NCI-H146 treated with DMSO at 0.1 percent for 48 hours (cell line): ENCODE measurements at regions not wholly inside any gene's neighbourhood (a gene's known extent, or its start where the extent isn't known, plus 50 kb on each side); places are given as distances from the start of the nearest gene placed in this dataset.
A peak's percentile ranks its signal among the peaks of the same experiment; 100 is the strongest.
"Not testable (repeated sequence)": the region's sequence is repeated elsewhere in the genome, so short reads cannot be mapped to it uniquely, and the experiment has no call there.

Experiments
- DNase-seq: peaks from one replicate; lab custom pipeline; 2025; ENCODE audit not compliant: unreplicated experiment; lab: John Stamatoyannopoulos, UW

GRCh38 chrX:131219271-131219670 lies 69.8 kb downstream of the IGSF1 start:
- peak; percentile 7 for DNase-seq

- DNase-seq = peak; percentile 22
Observed at GRCh38 chrX:131217989-131218388, 71.1 kb downstream of the IGSF1 start.

- DNase-seq = no peak
Observed at GRCh38 chrX:131216828-131217227, 72.3 kb downstream of the IGSF1 start.

- DNase-seq = no peak
Observed at GRCh38 chrX:131213400-131213799, 75.7 kb downstream of the IGSF1 start.

- DNase-seq = no peak
Observed at GRCh38 chrX:131202766-131203165, 86.3 kb downstream of the IGSF1 start.

GRCh38 chrX:131201986-131202385 lies 87.1 kb downstream of the IGSF1 start:
- DNase-seq = no peak

GRCh38 chrX:131199091-131199490 lies 90.0 kb downstream of the IGSF1 start:
- DNase-seq = peak; percentile 6

GRCh38 chrX:131187206-131187605 lies 101.9 kb downstream of the IGSF1 start:
- no peak for DNase-seq

GRCh38 chrX:131170148-131170547 lies 112.0 kb downstream of the ARHGAP36 start:
- no peak for DNase-seq

- not testable (repeated sequence) for DNase-seq
Observed at GRCh38 chrX:131163645-131164044, 105.5 kb downstream of the ARHGAP36 start.

- DNase-seq = not testable (repeated sequence)
Observed at GRCh38 chrX:131157656-131158055, 99.5 kb downstream of the ARHGAP36 start.

GRCh38 chrX:131146702-131147101 lies 88.6 kb downstream of the ARHGAP36 start:
- DNase-seq = no peak
